ENCODE measurements at regions not wholly inside any gene's neighbourhood (a gene's known extent, or its start where the extent isn't known, plus 50 kb on each side); places are given as distances from the start of the nearest gene placed in this dataset.

GRCh38 chr4:30973993-30974392, 253.8 kb downstream of the PCDH7 start:
- no peaks in the 10 kb centered on the region for H3K9me2 ChIP-seq (replicated peaks; ENCODE audit: low read depth, low read length)
- no peaks in the 10 kb centered on the region for H3K9me3 ChIP-seq (ENCODE audit: insufficient read depth, low read depth, low read length)
- H3K9ac ChIP-seq (ENCODE audit: low read depth, low read length, poor library complexity, severe bottlenecking), result no peak overlapping the region
- no peak overlapping the region for H2AFZ ChIP-seq (ENCODE audit: low read length)
- H3K79me2 ChIP-seq (ENCODE audit: insufficient read depth, low read length), result no peaks in the 10 kb centered on the region
- no peaks in the 10 kb centered on the region for H3K27me3 ChIP-seq (ENCODE audit: insufficient read depth, low read length, poor library complexity, severe bottlenecking)
- no peak overlapping the region for H3K4me3 ChIP-seq (ENCODE audit: low read length, poor library complexity, severe bottlenecking)
- H3K4me2 ChIP-seq (ENCODE audit: low read depth, low read length, poor library complexity, severe bottlenecking), result no peak overlapping the region
- H3K4me1 ChIP-seq (ENCODE audit: insufficient read depth, low read length, poor library complexity, severe bottlenecking), result no peaks in the 10 kb centered on the region
- TF ChIP-seq EZH2phosphoT487 (IDR thresholded peaks at IDR 0.05; ENCODE audit: borderline replicate concordance) (no peak), CTCF (conservative IDR thresholded peaks at IDR 0.05; ENCODE audit: low read length) (no peak)
- no peaks in the 10 kb centered on the region for H3F3A ChIP-seq (ENCODE audit: low read depth)
- no peaks in the 10 kb centered on the region for H3K36me3 ChIP-seq (ENCODE audit: insufficient read depth, low read length)
- H4K20me1 ChIP-seq (ENCODE audit: insufficient read depth, low read length, poor library complexity, severe bottlenecking), result no peaks in the 10 kb centered on the region

DNA sequence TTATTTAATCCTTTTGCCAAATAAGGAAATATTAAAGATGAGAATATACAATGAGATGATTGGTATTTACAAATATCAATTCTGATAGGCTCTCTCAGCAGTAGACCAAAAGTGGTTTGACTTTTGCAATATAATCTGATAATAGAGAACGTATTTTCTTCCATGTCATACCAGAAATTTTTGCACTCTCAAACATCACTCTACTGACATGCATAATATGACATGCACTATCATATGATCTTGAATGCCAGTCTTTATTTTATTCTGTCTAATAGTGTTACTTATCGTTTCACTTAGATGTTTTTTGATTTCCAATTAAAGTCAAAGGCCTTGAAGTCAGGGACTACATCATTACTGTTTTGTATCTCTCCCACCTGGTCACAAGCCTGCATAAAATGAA, 259.2 kb downstream of the PCDH7 start:
- Histone ChIP-seq H2AFZ (ENCODE audit: low read length) (no peak overlapping the region), H3K9me3 (ENCODE audit: insufficient read depth, low read depth, low read length) (no peaks in the 10 kb centered on the region), H3K9me2 (replicated peaks; ENCODE audit: low read depth, low read length) (no peaks in the 10 kb centered on the region), H3K9ac (ENCODE audit: low read depth, low read length, poor library complexity, severe bottlenecking) (no peak overlapping the region), H3K27me3 (ENCODE audit: insufficient read depth, low read length, poor library complexity, severe bottlenecking) (no peaks in the 10 kb centered on the region), H3K4me3 (ENCODE audit: low read length, poor library complexity, severe bottlenecking) (no peak overlapping the region), H3K4me2 (ENCODE audit: low read depth, low read length, poor library complexity, severe bottlenecking) (no peak overlapping the region), H3K79me2 (ENCODE audit: insufficient read depth, low read length) (no peaks in the 10 kb centered on the region), H3K36me3 (ENCODE audit: insufficient read depth, low read length) (no peaks in the 10 kb centered on the region), H3F3A (ENCODE audit: low read depth) (no peaks in the 10 kb centered on the region), H3K4me1 (ENCODE audit: insufficient read depth, low read length, poor library complexity, severe bottlenecking) (no peaks in the 10 kb centered on the region), H4K20me1 (ENCODE audit: insufficient read depth, low read length, poor library complexity, severe bottlenecking) (no peaks in the 10 kb centered on the region)
- no peak for TF ChIP-seq EZH2phosphoT487 (IDR thresholded peaks at IDR 0.05; ENCODE audit: borderline replicate concordance)
- no peak for TF ChIP-seq CTCF (conservative IDR thresholded peaks at IDR 0.05; ENCODE audit: low read length)

- no peaks in the 10 kb centered on the region for H3K79me2 ChIP-seq (ENCODE audit: insufficient read depth, low read length)
- no peaks in the 10 kb centered on the region; the same call in 1 of the 2 replicates for H3K9me2 ChIP-seq (replicated peaks; ENCODE audit: low read depth, low read length)
- H3F3A ChIP-seq (ENCODE audit: low read depth), result no peaks in the 10 kb centered on the region
- TF ChIP-seq CTCF (conservative IDR thresholded peaks at IDR 0.05; ENCODE audit: low read length) (no peak), EZH2phosphoT487 (IDR thresholded peaks at IDR 0.05; ENCODE audit: borderline replicate concordance) (no peak)
- H2AFZ ChIP-seq (ENCODE audit: low read length), result no peak overlapping the region
- no peak overlapping the region for H3K4me3 ChIP-seq (ENCODE audit: low read length, poor library complexity, severe bottlenecking)
- H3K4me2 ChIP-seq (ENCODE audit: low read depth, low read length, poor library complexity, severe bottlenecking), result no peak overlapping the region
- no peak overlapping the region for H3K9ac ChIP-seq (ENCODE audit: low read depth, low read length, poor library complexity, severe bottlenecking)
- no peaks in the 10 kb centered on the region for H3K27me3 ChIP-seq (ENCODE audit: insufficient read depth, low read length, poor library complexity, severe bottlenecking)
- no peaks in the 10 kb centered on the region for H3K9me3 ChIP-seq (ENCODE audit: insufficient read depth, low read depth, low read length)
- no peaks in the 10 kb centered on the region for H4K20me1 ChIP-seq (ENCODE audit: insufficient read depth, low read length, poor library complexity, severe bottlenecking)
- H3K4me1 ChIP-seq (ENCODE audit: insufficient read depth, low read length, poor library complexity, severe bottlenecking), result no peaks in the 10 kb centered on the region
- H3K36me3 ChIP-seq (ENCODE audit: insufficient read depth, low read length), result no peaks in the 10 kb centered on the region
Observed at GRCh38 chr4:30989508-30989907, 269.3 kb downstream of the PCDH7 start.

Measured in Loucy (cell line).